ENCODE measurements at regions not wholly inside any gene's neighbourhood (a gene's known extent, or its start where the extent isn't known, plus 50 kb on each side); places are given as distances from the start of the nearest gene placed in this dataset.

GRCh38 chr6:147643341-147644200 is 135.1 kb downstream of the SAMD5 start:
- TF ChIP-seq CTCF (IDR thresholded peaks at IDR 0.05) = no peak
- TF ChIP-seq POLR2A (IDR thresholded peaks at IDR 0.05) = no peak

All from esophagus squamous epithelium (tissue), 4 donors.